Urinary bladder (tissue), 3 donors: ENCODE measurements at regions not wholly inside any gene's neighbourhood (a gene's known extent, or its start where the extent isn't known, plus 50 kb on each side); places are given as distances from the start of the nearest gene placed in this dataset.
"Not testable (repeated sequence)": the region's sequence is repeated elsewhere in the genome, so short reads cannot be mapped to it uniquely, and the experiment has no call there.

Experiments
- DNase-seq: peaks from one replicate; pipeline ENCODE4 v3.0.0-alpha.2; 2015; ENCODE audit errors: extremely low spot score
- H3K27ac ChIP-seq: one replicate; pipeline ENCODE4 v1.5.1; 2013; ENCODE audit warnings: low read depth, mild to moderate bottlenecking, moderate library complexity
- H3K36me3 ChIP-seq: one replicate; pipeline ENCODE4 v1.6.1; 2013; ENCODE audit warnings: mild to moderate bottlenecking, moderate library complexity; ENCODE audit not compliant: insufficient read depth
- H3K4me1 ChIP-seq: one replicate; pipeline ENCODE4 v1.6.1; 2013; ENCODE audit warnings: mild to moderate bottlenecking, moderate library complexity; ENCODE audit not compliant: insufficient read depth
- H3K4me3 ChIP-seq: one replicate; pipeline ENCODE4 v1.5.1; 2013; ENCODE audit warnings: low read depth, low read length
- WGBS: extraction: QIAGEN DNeasy Blood & Tissue Kit; methylation state at CpG from one replicate; pipeline ENCODE4 v1.1.7; 2013; 5-methylcytosine and 5-hydroxymethylcytosine counted together
- donor health status: healthy with polysubstance abuse.
- donor health status: healthy.

GRCh38 chr20:30584403-30584802 is 673.1 kb upstream of the DEFB115 start:
- 59% methylated on average over 4 of the region's 4 CpGs for WGBS
- H3K4me3 ChIP-seq, DNase-seq, H3K27ac ChIP-seq, H3K36me3 ChIP-seq, H3K4me1 ChIP-seq: not testable (repeated sequence)

DNA sequence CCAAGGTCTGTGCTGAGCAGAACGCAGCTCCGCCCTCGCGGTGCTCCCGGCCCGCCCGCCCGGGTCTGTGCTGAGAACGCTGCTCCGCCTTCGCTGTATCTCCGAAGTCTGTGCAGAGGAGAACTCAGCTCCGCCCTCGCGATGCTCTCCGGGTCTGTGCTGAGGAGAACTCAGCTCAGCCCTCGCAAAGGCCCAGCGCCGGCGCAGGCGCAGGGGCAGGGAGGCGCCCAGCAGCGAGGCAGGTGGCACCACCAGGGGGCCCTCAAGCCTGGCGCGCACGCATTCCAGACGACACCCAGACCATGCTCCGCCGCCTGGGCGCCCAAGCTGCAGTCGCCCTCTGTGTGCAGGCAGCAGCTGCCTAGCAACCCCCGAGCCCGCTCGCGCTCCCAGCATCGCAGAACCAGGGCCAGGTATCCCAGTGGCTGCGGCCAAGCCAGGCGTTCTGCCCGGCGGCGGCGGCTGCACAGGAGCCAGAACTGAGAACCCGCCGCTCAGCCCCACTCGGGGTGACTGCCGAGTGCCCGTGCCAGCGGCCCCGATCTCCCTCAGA is 672.1 kb upstream of the DEFB115 start:
- H3K27ac ChIP-seq, DNase-seq, H3K36me3 ChIP-seq, H3K4me1 ChIP-seq: not testable (repeated sequence)
- WGBS, result 4% methylated on average over 49 of the region's 49 CpGs
- H3K4me3 ChIP-seq, result peak overlapping the region; percentile 26

- H3K4me3 ChIP-seq, H3K36me3 ChIP-seq, H3K4me1 ChIP-seq, H3K27ac ChIP-seq, DNase-seq: not testable (repeated sequence)
- 4% methylated on average over 27 of the region's 30 CpGs for WGBS
Measured at GRCh38 chr20:30586178-30586577, 671.3 kb upstream of the DEFB115 start.

- no peak overlapping the region for H3K4me3 ChIP-seq
- no peaks in the 10 kb centered on the region for H3K36me3 ChIP-seq
- H3K4me1 ChIP-seq, result no peaks in the 10 kb centered on the region
- 67% methylated on average over 22 of the region's 22 CpGs for WGBS
- H3K27ac ChIP-seq, result no peak overlapping the region
- DNase-seq, result no peak
Measured at GRCh38 chr20:30593572-30593971, 663.9 kb upstream of the DEFB115 start.

DNA sequence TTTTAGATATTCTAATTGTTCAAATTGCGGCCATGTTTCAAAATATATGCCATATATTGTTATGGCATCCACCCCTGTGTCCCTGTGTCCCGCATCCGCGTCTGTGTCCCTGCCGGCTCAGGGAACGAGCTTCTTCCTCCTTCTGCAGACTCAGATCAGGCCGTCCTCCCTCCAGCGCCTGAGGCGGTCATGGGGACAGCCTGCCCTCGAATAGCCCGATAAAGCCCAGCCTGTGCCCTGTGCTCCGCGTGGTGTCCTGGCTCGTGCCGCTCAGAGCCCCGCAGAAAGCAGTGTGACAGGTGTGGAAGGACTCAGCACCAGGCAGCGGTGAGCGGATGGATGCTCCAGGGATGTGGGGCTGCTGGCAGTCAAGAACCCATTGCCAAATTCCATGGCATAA is 663.4 kb upstream of the DEFB115 start:
- no peak overlapping the region for H3K27ac ChIP-seq
- WGBS, result 81% methylated on average over 18 of the region's 18 CpGs
- no peaks in the 10 kb centered on the region for H3K4me1 ChIP-seq
- no peaks in the 10 kb centered on the region for H3K36me3 ChIP-seq
- H3K4me3 ChIP-seq, result no peak overlapping the region
- DNase-seq, result no peak

DNA sequence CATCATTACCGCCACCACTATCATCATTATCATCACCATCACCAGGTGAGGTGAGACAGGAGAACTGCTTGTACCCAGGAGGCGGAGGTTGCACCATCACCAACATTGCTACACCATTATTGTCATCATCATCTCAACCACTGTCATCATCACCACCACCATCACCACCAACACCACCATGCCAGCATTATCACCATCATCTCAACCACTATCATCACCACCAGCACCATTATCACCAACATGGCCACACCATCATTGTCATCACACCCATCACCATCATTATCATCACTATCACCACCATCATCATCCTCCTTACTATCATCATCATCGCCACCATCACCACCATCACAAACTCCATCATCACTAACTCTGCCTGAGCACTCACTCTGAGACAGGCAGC is 661.8 kb upstream of the DEFB115 start:
- H3K4me3 ChIP-seq, result no peak overlapping the region
- no peaks in the 10 kb centered on the region for H3K36me3 ChIP-seq

GRCh38 chr20:30597429-30597828 is 660.0 kb upstream of the DEFB115 start:
- not testable (repeated sequence) for H3K4me3 ChIP-seq, DNase-seq, H3K36me3 ChIP-seq, H3K27ac ChIP-seq, H3K4me1 ChIP-seq
- WGBS, result 56% methylated on average over 2 of the region's 2 CpGs

More for the DNA sequence above, 661.8 kb upstream of the DEFB115 start:
- WGBS, result 88% methylated on average over 3 of the region's 3 CpGs
- Histone ChIP-seq H3K27ac (no peak overlapping the region), H3K4me1 (no peaks in the 10 kb centered on the region)
- no peak for DNase-seq

DNA sequence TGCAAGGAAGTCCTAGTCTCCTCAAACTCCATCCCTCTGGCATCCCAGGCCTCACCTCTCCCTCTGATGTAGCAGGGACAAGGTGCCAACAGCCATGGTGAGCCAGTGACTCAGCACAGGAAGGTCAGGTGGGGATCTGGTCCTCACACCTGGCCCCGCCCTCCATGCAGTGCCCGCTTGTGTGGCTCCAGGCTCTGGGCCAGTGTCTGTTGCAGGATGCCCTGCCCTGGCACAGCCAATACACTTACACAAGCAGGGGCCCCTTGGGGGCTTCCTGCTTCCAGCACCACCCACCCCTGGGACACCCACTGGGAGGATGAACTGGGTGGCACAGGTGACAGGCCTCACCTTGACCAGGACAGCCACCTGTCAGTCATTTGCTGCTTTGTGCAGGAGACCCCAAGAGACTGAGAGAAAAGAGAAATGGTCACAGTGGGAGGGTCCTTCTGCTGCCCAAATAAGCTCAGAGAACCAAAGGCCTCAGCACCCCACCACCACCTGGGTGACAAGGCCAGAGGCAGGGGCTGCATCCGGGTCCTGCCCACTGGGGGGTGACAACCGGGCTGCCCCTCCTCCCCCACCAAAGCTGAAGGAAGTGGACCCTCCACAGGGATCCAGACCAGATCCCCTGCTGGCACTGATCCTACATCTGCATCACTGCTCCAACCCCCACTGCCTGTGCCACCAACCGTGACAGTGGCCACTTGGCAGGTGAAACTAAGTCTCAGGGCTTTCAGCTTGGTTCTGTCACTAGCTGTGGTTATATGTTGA is 658.8 kb upstream of the DEFB115 start:
- H3K36me3 ChIP-seq, result no peaks in the 10 kb centered on the region
- H3K4me3 ChIP-seq, result no peak overlapping the region
- DNase-seq, result no peak
- H3K27ac ChIP-seq, result no peak overlapping the region
- no peaks in the 10 kb centered on the region for H3K4me1 ChIP-seq
- 85% methylated on average over 5 of the region's 5 CpGs for WGBS

GRCh38 chr20:30599990-30600389 is 657.5 kb upstream of the DEFB115 start:
- no peak overlapping the region for H3K27ac ChIP-seq
- no peak for DNase-seq
- no peak overlapping the region for H3K4me3 ChIP-seq
- 72% methylated on average over 2 of the region's 2 CpGs for WGBS
- H3K36me3 ChIP-seq, result no peaks in the 10 kb centered on the region
- no peaks in the 10 kb centered on the region for H3K4me1 ChIP-seq

DNA sequence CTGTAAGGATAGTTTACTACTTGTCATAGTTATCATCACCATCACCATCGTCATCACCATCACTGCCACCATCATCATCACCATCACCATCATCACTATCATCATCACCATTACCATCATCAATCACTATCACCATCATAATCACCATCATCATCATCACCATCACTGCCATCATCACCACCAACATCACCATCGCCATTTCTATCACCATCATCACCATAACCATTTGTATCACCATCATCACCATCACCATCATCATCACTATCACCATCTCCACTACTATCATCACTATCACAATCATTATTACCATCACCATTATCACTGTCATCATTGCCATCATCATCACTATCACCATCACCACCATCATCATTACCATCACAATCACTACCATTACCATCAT is 655.5 kb upstream of the DEFB115 start:
- DNase-seq, result no peak
- Histone ChIP-seq H3K27ac (no peak overlapping the region), H3K36me3 (no peaks in the 10 kb centered on the region), H3K4me3 (no peak overlapping the region), H3K4me1 (no peaks in the 10 kb centered on the region)
- WGBS, result 64% methylated on average over 2 of the region's 2 CpGs

- Histone ChIP-seq H3K36me3 (no peaks in the 10 kb centered on the region), H3K27ac (no peak overlapping the region), H3K4me1 (no peaks in the 10 kb centered on the region), H3K4me3 (no peak overlapping the region)
- 68% methylated on average over 3 of the region's 3 CpGs for WGBS
- DNase-seq, result no peak
Measured at GRCh38 chr20:30602424-30602823, 655.0 kb upstream of the DEFB115 start.

DNA sequence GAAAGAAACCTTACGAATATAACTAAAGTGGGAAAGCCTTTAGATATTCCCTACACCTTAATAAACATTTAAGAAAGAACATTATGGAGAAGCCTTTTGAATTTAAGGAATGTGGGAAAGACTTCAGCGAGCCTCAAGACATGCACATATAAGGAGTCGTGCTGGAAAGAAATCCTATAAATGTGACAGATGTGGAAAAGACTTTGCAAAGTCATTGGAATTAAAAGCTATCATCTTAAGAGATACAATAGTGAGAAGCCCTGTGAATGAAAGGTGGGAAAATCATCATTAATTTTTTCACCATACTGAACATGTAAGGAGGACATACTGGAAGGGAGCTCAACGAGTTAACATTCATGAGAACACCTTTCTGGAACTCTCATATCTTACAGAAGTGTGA is 650.5 kb upstream of the DEFB115 start:
- H3K27ac ChIP-seq, result no peak overlapping the region
- no peaks in the 10 kb centered on the region for H3K36me3 ChIP-seq
- no peaks in the 10 kb centered on the region for H3K4me1 ChIP-seq
- DNase-seq, result no peak
- 73% methylated on average over 4 of the region's 4 CpGs for WGBS
- no peak overlapping the region for H3K4me3 ChIP-seq

DNA sequence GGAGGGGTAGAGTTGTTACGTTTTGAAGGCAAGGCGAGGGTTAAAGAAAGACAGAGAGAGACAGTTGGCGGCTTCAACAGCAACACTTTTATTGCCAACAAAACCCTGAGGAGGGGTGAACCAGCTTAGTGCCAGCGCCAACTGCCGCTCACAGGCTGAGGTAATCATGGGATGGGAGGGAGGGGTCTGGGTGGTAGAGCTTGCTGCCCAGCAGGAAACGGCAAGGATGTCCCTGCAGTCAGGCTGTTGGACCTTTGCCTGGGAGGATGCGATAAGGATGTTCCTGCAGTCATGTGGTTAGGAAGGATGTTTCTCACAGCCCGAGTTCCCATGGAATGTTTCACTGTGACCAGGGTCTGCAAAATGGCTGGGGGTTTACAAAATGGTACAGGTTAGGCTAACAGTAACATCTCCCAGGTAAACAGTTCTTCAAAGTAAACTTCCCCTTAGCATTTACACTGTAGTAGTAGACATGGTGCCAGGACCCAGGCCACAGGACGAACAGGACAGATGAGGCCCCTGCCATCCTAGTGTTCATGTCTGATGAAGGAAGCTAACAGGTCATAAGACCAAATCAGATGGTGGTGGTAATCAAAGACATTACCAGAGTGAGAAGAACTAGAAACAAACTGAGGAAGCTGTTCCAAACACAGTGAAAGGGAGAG is 647.3 kb upstream of the DEFB115 start:
- H3K4me3 ChIP-seq, result no peak overlapping the region
- H3K4me1 ChIP-seq, result no peaks in the 10 kb centered on the region
- no peak overlapping the region for H3K27ac ChIP-seq
- DNase-seq, result no peak
- no peaks in the 10 kb centered on the region for H3K36me3 ChIP-seq
- WGBS, result 46% methylated on average over 9 of the region's 9 CpGs

DNA sequence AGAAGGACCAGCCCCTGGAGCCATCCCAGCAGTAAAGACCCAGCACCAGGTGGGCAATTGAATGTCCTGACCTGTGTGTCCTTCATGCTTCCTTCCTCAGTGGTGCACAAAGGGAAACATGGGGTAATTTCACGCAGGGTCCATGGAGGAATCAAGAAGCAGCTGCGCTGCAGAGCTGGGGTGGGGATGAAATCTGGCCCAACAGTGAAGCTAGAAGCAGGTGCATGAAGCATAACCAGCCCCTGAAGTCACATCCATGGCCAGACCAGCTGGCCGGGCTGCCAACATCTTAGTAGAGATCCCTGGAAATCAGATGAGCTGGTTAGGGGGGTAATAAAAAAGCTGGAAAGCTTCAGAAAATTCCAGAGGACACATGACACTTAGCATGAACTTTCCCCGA is 646.7 kb upstream of the DEFB115 start:
- 83% methylated on average over 4 of the region's 4 CpGs for WGBS
- Histone ChIP-seq H3K4me1 (no peaks in the 10 kb centered on the region), H3K4me3 (no peak overlapping the region), H3K27ac (no peak overlapping the region), H3K36me3 (no peaks in the 10 kb centered on the region)
- DNase-seq, result no peak
